GM21515 (cell line): ENCODE measurements at regions not wholly inside any gene's neighbourhood (a gene's known extent, or its start where the extent isn't known, plus 50 kb on each side); places are given as distances from the start of the nearest gene placed in this dataset.
"Not testable (repeated sequence)": the region's sequence is repeated elsewhere in the genome, so short reads cannot be mapped to it uniquely, and the experiment has no call there.

Source experiments
- ATAC-seq: cut with Tn5 transposase; IDR thresholded peaks from one replicate; pipeline ENCODE4 v1.9.1; 2021; ENCODE audit not compliant: unreplicated experiment

- no peak for ATAC-seq
Observed at GRCh38 chr1:101366513-101367215, 129.8 kb downstream of the S1PR1 start.

DNA sequence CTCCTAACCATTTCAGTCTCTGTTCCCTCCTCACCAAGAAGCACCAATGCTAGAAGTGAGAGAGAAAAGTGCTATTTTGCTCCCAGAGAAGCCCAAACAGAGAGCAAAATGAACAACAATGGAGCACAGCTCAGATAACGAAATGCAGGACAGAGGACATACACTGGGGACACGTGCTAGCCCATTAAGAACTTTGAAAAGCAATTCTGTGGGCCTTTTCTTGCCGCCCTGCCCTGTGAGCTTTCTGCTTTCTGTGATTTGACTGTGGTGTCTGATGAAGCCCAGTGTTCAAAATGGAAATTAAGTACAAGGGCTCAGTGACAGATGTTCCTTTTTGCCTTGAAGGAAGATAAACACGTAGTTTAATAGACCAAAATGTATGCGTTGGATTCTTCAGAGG lies 130.8 kb downstream of the S1PR1 start:
- ATAC-seq = no peak

GRCh38 chr1:101370488-101370887 lies 133.7 kb downstream of the S1PR1 start:
- no peak for ATAC-seq

DNA sequence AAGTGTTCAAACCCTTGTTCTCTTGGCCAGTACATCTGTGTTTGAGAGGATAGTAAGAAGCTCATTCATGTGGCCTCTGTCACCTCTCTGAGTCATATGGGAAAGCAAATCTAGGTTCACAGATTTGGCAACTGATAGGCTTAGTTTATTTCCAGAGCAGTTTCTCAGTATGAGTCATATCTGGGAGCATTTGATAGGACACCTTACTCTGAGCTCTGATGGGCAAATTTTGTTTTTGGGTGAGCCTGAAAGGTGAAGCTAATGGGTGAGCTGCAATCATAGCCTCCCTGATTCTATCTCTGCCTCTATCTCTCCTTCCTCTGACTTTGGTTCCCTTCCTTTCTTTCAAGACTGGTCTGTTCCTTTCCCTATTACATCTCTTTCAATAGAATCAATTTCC lies 134.4 kb downstream of the S1PR1 start:
- ATAC-seq = peak; percentile 92

- ATAC-seq = no peak
Observed at GRCh38 chr1:101373570-101373969, 136.8 kb downstream of the S1PR1 start.

DNA sequence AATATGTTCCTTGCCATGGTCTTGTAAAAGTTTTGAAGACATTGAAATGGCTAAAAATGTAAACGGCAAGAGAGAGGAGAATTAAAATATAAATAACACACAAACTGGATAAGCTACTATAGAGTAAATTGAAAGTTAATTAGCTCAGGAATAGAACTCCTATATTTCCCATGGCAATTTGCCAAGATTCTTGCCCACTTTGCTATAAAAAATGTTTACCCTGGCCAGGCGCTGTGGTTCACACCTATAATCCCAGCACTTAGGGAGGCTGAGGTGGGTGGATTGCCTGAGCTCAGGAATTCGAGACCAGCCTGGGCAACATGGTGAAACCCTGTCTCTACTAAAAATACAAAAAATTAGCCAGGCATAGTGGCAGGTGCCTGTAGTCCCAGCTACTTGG lies 138.6 kb downstream of the S1PR1 start:
- ATAC-seq = not testable (repeated sequence)

- ATAC-seq = no peak
Observed at GRCh38 chr1:101376121-101377083, 139.6 kb downstream of the S1PR1 start.

- ATAC-seq = no peak
Observed at GRCh38 chr1:101377084-101377835, 140.4 kb downstream of the S1PR1 start.

GRCh38 chr1:101379037-101379436 lies 142.2 kb downstream of the S1PR1 start:
- no peak for ATAC-seq

DNA sequence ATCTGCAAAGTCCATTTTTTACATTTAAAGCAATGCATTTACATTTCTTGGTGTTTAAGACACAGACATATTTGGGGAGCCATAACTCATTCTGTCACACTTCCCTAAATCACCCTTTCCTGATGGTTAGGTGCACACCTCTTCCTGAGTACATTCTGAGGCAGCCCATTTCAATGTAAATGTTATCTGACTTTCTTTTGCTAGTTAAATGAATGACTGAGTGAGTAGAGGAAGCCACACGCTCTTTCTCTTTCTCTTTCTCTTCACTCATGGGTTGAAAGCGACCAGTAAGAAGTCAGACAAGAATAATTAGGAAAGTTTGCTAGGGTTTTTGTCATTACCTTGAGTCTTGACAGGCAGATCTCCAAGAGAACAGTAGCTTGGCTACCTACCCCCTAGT lies 143.1 kb downstream of the S1PR1 start:
- peak; percentile 96 for ATAC-seq

DNA sequence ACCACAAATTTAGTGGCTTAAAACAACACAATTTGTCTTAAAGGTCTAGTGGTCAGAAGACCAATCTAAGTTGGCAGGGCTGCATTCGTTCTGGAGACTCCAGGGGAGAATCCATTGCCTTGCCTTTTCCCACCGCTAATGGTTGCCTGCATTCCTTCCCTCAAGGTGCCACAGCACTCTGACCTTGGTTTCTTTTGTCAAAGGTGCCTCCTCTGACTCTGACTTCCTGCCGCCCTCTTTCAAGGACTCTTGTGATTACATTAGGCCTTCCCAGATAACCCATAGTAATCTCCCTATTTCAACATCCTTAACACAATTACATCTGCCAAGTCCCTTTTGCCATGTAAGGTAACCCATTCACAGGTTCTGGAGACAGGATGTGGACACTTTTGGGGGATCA lies 145.3 kb downstream of the S1PR1 start:
- ATAC-seq = no peak

GRCh38 chr1:101388904-101389546 lies 152.2 kb downstream of the S1PR1 start:
- peak; percentile 91 for ATAC-seq

- ATAC-seq = no peak
Observed at GRCh38 chr1:101389547-101389929, 152.7 kb downstream of the S1PR1 start.

DNA sequence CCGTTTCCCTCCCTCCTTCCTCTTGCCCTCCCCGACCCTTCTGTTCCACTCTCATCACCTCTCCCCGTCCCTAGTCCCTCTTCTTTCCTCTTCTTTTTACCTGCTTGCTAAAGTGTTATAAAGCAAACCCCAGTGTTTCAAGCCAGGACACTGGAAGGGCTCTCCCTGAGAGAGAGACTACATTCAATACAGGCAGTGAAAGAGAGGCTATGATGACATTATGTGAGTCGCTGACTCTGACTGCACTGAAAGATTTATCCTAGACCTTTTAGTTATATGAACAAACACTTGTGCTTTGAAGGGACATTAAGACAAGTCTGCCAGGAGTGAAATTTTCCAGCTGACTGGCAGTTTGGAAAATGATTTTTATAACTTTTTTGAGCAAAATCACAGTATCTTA lies 155.7 kb downstream of the S1PR1 start:
- ATAC-seq = no peak

DNA sequence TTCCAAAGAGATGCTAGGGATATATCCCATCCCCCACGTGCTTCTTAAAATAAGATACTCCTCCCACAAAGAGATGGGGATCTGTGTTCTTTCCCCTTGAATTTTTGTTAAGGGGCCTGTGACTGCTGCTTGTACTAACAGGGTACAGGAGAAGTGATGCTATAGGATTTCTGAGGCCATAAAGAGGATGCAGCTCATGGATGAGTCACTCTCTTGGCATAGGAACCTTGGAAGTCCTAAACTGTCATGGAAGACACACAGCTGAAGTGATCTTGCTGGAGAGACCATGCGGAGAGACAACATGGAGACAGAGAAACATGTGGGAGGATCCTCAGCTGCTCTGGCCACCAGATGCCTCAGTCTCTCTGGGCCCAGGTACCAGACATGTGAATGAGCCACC lies 157.2 kb downstream of the S1PR1 start:
- ATAC-seq = no peak

DNA sequence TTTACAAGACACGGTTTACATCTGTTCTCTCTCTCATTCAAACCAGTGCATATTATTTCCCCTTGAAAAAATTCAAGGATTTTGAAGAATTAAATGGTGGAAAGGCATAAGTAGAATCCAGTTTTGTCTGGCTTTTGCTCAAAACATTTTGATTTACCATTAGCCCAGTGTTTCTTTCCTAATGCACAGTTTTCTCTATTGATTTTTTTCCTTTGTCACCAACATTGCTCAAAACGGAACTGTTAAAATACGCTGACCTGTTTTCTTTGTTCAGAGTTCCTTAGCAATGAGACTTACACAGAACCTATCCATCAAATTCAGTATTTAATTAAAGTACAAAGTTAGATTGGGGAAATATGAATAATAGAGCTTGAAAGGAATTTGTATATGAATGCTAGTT lies 162.4 kb downstream of the S1PR1 start:
- ATAC-seq = no peak

DNA sequence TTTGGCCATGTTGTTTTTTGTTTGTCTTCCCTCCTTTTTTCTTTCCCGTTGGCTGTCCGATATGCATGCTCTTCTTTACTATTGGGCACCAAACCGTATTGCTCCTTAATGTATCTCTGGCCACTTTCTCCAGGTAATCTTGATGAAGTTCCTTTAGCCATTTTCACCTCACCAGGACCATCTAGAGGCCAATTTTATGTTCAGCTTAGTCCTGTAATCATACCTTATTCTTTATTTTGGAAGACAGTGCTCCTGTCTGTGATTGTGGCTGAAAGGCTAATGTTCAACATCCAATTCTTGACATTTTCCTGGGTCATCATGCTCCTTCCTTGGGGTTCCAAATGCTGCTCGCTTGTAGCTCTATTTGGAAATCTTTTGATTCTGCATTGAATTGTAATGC lies 169.5 kb downstream of the S1PR1 start:
- no peak for ATAC-seq

DNA sequence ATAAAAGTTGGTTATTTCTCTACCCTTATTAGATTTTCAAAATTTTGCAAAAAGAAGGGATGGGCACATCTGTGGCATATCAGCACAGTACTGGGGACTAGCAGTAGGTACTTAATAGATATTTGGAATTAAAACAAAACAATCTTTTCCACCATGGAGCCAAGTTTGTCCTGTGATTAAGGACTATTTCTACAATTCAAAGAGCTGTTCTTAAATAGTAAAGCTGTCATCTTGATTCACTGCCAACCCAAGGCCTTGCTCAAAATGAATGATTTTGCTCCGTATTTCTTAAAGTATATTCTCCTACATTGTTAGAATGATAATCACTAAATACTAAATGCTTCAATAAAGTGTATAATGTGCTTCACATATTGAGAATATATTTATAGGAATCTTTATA lies 169.9 kb downstream of the S1PR1 start:
- ATAC-seq = no peak

DNA sequence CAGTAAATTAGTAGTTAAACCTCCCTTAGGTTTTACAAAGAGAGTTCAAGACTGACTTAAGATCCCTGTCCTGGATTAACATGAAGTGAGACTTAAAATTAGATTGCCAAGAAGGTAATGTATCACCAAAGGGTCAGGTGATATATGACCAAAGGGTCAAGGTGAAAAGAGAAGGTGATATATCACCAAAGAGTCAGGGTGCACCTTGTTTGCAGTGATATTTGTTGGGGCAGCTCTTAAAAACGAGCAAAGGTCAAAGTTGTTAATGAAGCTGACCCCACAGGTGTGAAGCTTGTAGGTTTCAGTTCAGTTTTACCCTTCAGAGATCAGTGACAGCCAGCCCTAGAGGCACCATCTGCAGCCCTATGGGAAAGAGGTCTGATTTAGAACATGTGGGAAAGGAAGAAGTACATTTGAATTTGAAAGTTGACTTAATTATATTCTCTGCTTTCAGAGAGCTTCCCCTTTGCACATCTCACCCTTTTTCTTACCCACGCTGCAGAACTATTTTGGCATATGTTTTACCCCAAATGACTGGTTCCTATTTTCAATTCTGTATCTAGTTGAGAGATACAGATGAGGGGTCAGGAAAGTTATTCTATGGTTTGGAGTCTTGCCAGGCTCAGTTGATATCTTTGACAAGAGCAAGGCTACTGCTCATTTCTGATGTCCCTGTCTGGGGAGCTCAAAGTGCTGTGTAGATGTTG lies 170.8 kb downstream of the S1PR1 start:
- peak; percentile 80 for ATAC-seq
